ENCODE measurements at regions not wholly inside any gene's neighbourhood (a gene's known extent, or its start where the extent isn't known, plus 50 kb on each side); places are given as distances from the start of the nearest gene placed in this dataset.

DNA sequence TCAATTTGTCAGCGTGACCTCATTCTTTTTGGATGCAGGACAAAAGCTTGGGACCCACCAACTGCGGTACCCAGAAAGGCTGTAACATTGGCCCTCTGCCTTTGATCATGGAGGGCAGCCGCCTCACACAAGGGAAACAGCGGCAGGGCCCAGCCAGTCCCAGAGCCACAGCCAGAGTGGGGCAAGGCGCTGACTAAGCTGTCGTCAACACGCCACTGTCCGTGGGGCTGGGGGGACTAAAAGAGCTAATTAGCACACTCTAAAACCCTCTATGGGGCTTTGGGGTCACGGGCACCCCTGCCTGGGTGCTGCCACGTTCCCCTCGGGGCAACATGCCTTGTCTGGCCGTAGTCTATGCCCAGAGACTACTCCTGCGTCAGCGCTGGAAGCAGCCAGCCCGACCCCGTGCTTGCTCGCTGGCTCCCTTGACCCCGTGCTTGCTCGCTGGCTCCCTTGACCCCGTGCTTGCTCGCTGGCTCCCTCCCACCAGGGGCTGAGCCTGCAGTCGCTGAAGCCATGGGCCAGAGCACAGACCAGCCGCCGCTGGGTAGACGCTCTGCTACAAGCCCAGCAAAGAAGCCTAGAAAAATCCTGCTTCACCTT is 598.4 kb downstream of the MBD2 start:
- DNase-seq (ENCODE audit: low read depth, low spot score), result no peak
- ChIA-PET CTCF (no interaction called here), POLR2A (no interaction called here)
- no peak overlapping the region for H3K4me3 ChIP-seq (ENCODE audit: low read depth, low read length)
- TF ChIP-seq, protein P1, sequence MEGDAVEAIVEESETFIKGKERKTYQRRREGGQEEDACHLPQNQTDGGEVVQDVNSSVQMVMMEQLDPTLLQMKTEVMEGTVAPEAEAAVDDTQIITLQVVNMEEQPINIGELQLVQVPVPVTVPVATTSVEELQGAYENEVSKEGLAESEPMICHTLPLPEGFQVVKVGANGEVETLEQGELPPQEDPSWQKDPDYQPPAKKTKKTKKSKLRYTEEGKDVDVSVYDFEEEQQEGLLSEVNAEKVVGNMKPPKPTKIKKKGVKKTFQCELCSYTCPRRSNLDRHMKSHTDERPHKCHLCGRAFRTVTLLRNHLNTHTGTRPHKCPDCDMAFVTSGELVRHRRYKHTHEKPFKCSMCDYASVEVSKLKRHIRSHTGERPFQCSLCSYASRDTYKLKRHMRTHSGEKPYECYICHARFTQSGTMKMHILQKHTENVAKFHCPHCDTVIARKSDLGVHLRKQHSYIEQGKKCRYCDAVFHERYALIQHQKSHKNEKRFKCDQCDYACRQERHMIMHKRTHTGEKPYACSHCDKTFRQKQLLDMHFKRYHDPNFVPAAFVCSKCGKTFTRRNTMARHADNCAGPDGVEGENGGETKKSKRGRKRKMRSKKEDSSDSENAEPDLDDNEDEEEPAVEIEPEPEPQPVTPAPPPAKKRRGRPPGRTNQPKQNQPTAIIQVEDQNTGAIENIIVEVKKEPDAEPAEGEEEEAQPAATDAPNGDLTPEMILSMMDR (IDR thresholded peaks at IDR 0.05; ENCODE audit: insufficient read depth, low read length, missing control alignments), result no peak

DNA sequence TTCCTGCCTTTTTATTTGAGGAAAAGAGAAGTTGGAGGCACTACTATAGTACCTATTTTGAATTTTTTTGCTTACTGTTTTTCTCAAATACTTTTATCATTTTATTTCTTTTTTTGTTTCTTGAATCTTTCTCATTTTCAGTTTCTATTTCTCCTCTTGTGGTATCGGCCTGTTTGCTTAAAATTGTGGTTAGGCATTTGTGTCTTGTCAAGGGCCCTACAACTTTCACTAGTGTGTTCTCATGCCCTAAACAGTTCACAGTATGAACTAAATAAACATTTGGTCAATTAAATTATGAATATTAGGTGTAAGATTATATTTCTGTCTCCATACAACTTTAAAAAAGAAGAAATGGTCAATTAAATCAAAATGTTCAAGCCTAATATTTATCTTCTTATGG is 613.5 kb downstream of the MBD2 start:
- POLR2A ChIA-PET, result no interaction called here
- CTCF ChIA-PET, result no interaction called here
- TF ChIP-seq, protein P1 (IDR thresholded peaks at IDR 0.05; ENCODE audit: insufficient read depth, low read length, missing control alignments), result no peak
- H3K4me3 ChIP-seq (ENCODE audit: low read depth, low read length), result no peak overlapping the region
- no peak for DNase-seq (ENCODE audit: low read depth, low spot score)

DNA sequence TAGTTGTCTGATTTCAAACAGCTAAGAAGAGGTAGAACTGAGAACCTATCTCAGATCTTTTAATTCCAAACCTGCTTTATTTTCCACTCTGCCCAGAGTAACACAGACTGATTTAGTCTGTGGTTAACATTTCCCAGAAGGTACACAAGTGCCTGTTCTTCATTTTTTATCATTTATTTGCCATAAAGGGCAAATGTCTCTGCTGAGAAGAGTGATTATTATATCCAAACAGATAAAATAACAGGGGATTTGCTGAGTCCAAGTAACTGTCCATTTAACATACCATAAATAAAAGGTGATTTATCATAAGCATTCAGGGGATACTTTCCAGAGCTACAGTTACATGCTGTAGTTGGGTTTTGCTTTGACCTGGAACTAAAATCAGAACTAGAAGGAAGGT is 617.7 kb downstream of the MBD2 start:
- no peak for DNase-seq (ENCODE audit: low read depth, low spot score)
- TF ChIP-seq, protein P1 (IDR thresholded peaks at IDR 0.05; ENCODE audit: insufficient read depth, low read length, missing control alignments), result no peak
- POLR2A ChIA-PET, result no interaction called here
- no peak overlapping the region for H3K4me3 ChIP-seq (ENCODE audit: low read depth, low read length)
- CTCF ChIA-PET, result no interaction called here

DNA sequence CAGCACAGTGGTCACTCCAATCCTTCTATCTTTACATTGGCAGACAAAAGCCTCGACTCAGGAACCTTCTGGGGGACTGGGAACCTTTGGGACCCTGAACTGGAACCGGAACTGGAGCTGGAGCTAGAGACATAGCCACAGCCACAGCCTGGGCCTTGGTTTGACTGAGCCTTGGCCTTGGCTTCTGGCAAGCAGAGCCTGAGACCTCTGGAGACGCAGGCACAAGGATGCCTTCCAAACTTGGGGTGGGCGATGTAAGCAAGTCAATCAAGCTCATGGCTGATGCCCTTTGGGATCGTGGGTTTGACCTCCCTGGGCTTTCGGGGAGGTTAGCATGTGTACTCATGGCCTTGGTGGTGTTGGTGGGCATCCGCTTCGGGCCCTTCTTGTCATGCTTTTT is 619.3 kb downstream of the MBD2 start:
- POLR2A ChIA-PET, result no interaction called here
- TF ChIP-seq, protein P1 (IDR thresholded peaks at IDR 0.05; ENCODE audit: insufficient read depth, low read length, missing control alignments), result no peak
- DNase-seq (ENCODE audit: low read depth, low spot score), result no peak

DNA sequence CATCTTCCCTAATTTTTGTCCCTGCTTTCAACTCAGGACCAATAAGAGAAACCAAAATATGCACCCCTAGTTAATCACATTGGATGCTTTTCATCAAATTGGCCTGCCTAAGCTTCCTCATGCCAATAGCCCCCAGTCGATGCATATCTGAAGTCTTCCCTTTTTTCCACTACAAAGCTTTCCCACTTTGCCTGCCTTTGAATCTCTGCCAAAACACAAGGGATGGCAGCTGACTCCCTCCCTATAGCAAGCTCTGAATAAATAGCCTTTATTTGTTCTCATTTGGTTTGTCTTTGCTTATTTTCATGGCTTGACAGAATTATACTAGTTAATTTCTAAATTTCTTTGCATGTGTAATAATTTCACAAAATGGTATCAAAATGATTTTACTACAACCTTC is 621.2 kb downstream of the MBD2 start:
- TF ChIP-seq, protein P1 (IDR thresholded peaks at IDR 0.05; ENCODE audit: insufficient read depth, low read length, missing control alignments), result no peak
- ChIA-PET CTCF (no interaction called here), POLR2A (no interaction called here)
- H3K4me3 ChIP-seq (ENCODE audit: low read depth, low read length), result no peak overlapping the region
- DNase-seq (ENCODE audit: low read depth, low spot score), result no peak

More for the DNA sequence above, 619.3 kb downstream of the MBD2 start:
- H3K4me3 ChIP-seq (ENCODE audit: low read depth, low read length), result no peak overlapping the region
- CTCF ChIA-PET, result no interaction called here

DNA sequence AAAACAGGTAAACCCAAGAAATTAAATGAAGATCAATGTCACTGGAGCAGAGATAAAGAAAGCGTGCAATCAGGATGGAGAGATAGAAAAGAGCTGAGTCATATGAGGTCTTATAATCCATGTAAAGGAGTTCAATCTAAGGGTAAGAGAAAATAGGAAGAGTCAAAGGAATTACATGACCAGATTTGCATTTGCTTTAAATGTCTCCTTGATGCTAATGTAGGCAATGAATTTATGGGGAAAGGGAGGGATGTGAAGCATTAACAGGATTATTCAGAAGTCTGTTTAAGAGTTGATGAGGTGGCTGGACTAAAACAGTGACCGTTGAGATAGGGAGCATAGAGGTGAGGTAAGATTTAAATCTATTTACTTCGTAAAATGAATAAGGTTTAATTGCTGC is 623.1 kb downstream of the MBD2 start:
- TF ChIP-seq, protein P1 (IDR thresholded peaks at IDR 0.05; ENCODE audit: insufficient read depth, low read length, missing control alignments), result no peak
- no peak overlapping the region for H3K4me3 ChIP-seq (ENCODE audit: low read depth, low read length)
- ChIA-PET CTCF (no interaction called here), POLR2A (no interaction called here)
- DNase-seq (ENCODE audit: low read depth, low spot score), result no peak

Measured in AG04449 (cell line).